ENCODE measurements at regions not wholly inside any gene's neighbourhood (a gene's known extent, or its start where the extent isn't known, plus 50 kb on each side); places are given as distances from the start of the nearest gene placed in this dataset.
A peak's percentile ranks its signal among the peaks of the same experiment; 100 is the strongest.
"Not testable (repeated sequence)": the region's sequence is repeated elsewhere in the genome, so short reads cannot be mapped to it uniquely, and the experiment has no call there.

GRCh38 chr4:59630235-59630634 is 1569.9 kb upstream of the ADGRL3 start:
- no peak for DNase-seq

- no peak for DNase-seq
Observed at GRCh38 chr4:59630922-59631321, 1569.2 kb upstream of the ADGRL3 start.

- no peak for DNase-seq
Observed at GRCh38 chr4:59637596-59637995, 1562.5 kb upstream of the ADGRL3 start.

- no peak for DNase-seq
Observed at GRCh38 chr4:59643682-59644081, 1556.4 kb upstream of the ADGRL3 start.

- no peak for DNase-seq
Observed at GRCh38 chr4:59644765-59645164, 1555.4 kb upstream of the ADGRL3 start.

GRCh38 chr4:59646082-59646481 is 1554.0 kb upstream of the ADGRL3 start:
- DNase-seq = no peak

- DNase-seq = no peak
Observed at GRCh38 chr4:59647011-59647410, 1553.1 kb upstream of the ADGRL3 start.

- no peak for DNase-seq
Observed at GRCh38 chr4:59647500-59647899, 1552.6 kb upstream of the ADGRL3 start.

GRCh38 chr4:59650861-59651260 is 1549.3 kb upstream of the ADGRL3 start:
- DNase-seq = no peak

- no peak for DNase-seq
Observed at GRCh38 chr4:59655996-59656395, 1544.1 kb upstream of the ADGRL3 start.

GRCh38 chr4:59664771-59665170 is 1535.4 kb upstream of the ADGRL3 start:
- peak; percentile 25 to 52 for DNase-seq

- DNase-seq = no peak
Observed at GRCh38 chr4:59666645-59667044, 1533.5 kb upstream of the ADGRL3 start.

GRCh38 chr4:59671037-59671436 is 1529.1 kb upstream of the ADGRL3 start:
- DNase-seq = no peak

GRCh38 chr4:59676389-59676788 is 1523.7 kb upstream of the ADGRL3 start:
- DNase-seq = no peak

- DNase-seq = not testable (repeated sequence)
Observed at GRCh38 chr4:59676992-59677391, 1523.1 kb upstream of the ADGRL3 start.

- no peak for DNase-seq
Observed at GRCh38 chr4:59685626-59686025, 1514.5 kb upstream of the ADGRL3 start.

- DNase-seq = peak; percentile 12 to 59
Observed at GRCh38 chr4:59689149-59689548, 1511.0 kb upstream of the ADGRL3 start.

GRCh38 chr4:59695355-59696053 is 1504.6 kb upstream of the ADGRL3 start:
- no peak for DNase-seq

GRCh38 chr4:59698041-59698440 is 1502.1 kb upstream of the ADGRL3 start:
- no peak for DNase-seq

GRCh38 chr4:59700651-59701050 is 1499.5 kb upstream of the ADGRL3 start:
- DNase-seq = no peak

GRCh38 chr4:59704616-59705015 is 1495.5 kb upstream of the ADGRL3 start:
- no peak for DNase-seq

GRCh38 chr4:59712470-59712869 is 1487.7 kb upstream of the ADGRL3 start:
- DNase-seq = no peak

- not testable (repeated sequence) for DNase-seq
Observed at GRCh38 chr4:59724286-59724685, 1475.8 kb upstream of the ADGRL3 start.

GRCh38 chr4:59727745-59728144 is 1472.4 kb upstream of the ADGRL3 start:
- DNase-seq = no peak

GRCh38 chr4:59728496-59728895 is 1471.6 kb upstream of the ADGRL3 start:
- no peak for DNase-seq

Data from SHP77 (cell line).